Mucosa of descending colon (tissue), 3 donors: ENCODE measurements at regions not wholly inside any gene's neighbourhood (a gene's known extent, or its start where the extent isn't known, plus 50 kb on each side); places are given as distances from the start of the nearest gene placed in this dataset.

Source experiments
- ATAC-seq: fragments of 200-7000 bp; cut with Tn5 transposase; one replicate; pipeline ENCODE4 v1.9.1; 2020; ENCODE audit warnings: mild to moderate bottlenecking, moderate library complexity
- DNase-seq, 3 donors: peaks; one replicate each; pipeline ENCODE4 v3.0.0-alpha.2; 2020
- H3K36me3 ChIP-seq: fragments of 200-600 bp; one replicate; pipeline ENCODE4 v1.8.0; 2021; ENCODE audit warnings: low read depth, mild to moderate bottlenecking
- H3K4me1 ChIP-seq: fragments of 200-600 bp; one replicate; pipeline ENCODE4 v1.8.0; 2021; ENCODE audit warnings: low read depth, mild to moderate bottlenecking
- H3K4me3 ChIP-seq: fragments of 200-600 bp; one replicate; pipeline ENCODE4 v1.8.0; 2021; ENCODE audit warnings: mild to moderate bottlenecking
- H3K9me3 ChIP-seq: fragments of 200-600 bp; one replicate; pipeline ENCODE4 v1.8.0; 2021; ENCODE audit warnings: mild to moderate bottlenecking
- intact Hi-C, 2 donors: fragments of 100-400 bp; cut with DNase I in 1 of 2; cut with micrococcal nuclease in 1 of 2; formaldehyde crosslinking; loops; one replicate each; pipeline versions ENCODE4 v1.11.0 to v1.11.1; 2022; cut with DNase I, micrococcal nuclease
- TF ChIP-seq, protein P1 (sequence below): fragments of 200-600 bp; IDR thresholded peaks from one replicate; pipeline ENCODE4 v1.8.0; 2022; ENCODE audit warnings: antibody characterized with exemption, mild to moderate bottlenecking
- donor health status: DM: no; HTN: no; CAD: no; lungs with moderate emphysema.
- donor health status: DM: no; HTN: no; CAD: no.
- donor health status: DM: no; HTN: yes; CAD: no.

GRCh38 chr4:54495091-54495490, 162.7 kb upstream of the KIT start:
- TF ChIP-seq, protein P1, sequence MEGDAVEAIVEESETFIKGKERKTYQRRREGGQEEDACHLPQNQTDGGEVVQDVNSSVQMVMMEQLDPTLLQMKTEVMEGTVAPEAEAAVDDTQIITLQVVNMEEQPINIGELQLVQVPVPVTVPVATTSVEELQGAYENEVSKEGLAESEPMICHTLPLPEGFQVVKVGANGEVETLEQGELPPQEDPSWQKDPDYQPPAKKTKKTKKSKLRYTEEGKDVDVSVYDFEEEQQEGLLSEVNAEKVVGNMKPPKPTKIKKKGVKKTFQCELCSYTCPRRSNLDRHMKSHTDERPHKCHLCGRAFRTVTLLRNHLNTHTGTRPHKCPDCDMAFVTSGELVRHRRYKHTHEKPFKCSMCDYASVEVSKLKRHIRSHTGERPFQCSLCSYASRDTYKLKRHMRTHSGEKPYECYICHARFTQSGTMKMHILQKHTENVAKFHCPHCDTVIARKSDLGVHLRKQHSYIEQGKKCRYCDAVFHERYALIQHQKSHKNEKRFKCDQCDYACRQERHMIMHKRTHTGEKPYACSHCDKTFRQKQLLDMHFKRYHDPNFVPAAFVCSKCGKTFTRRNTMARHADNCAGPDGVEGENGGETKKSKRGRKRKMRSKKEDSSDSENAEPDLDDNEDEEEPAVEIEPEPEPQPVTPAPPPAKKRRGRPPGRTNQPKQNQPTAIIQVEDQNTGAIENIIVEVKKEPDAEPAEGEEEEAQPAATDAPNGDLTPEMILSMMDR = no peak
- no peak overlapping the region for H3K4me3 ChIP-seq
- ATAC-seq = no peak
- H3K36me3 ChIP-seq = no peaks in the 10 kb centered on the region
- DNase-seq = no peak
- H3K4me1 ChIP-seq = no peaks in the 10 kb centered on the region
- H3K9me3 ChIP-seq = no peaks in the 10 kb centered on the region
- intact Hi-C loops = no loop called here

GRCh38 chr4:54495641-54496040, 162.1 kb upstream of the KIT start:
- DNase-seq (no peak), ATAC-seq (no peak)
- H3K4me3 ChIP-seq = no peak overlapping the region
- H3K4me1 ChIP-seq = no peaks in the 10 kb centered on the region
- intact Hi-C loops = no loop called here
- no peaks in the 10 kb centered on the region for H3K9me3 ChIP-seq
- TF ChIP-seq, protein P1 = no peak
- no peaks in the 10 kb centered on the region for H3K36me3 ChIP-seq

DNA sequence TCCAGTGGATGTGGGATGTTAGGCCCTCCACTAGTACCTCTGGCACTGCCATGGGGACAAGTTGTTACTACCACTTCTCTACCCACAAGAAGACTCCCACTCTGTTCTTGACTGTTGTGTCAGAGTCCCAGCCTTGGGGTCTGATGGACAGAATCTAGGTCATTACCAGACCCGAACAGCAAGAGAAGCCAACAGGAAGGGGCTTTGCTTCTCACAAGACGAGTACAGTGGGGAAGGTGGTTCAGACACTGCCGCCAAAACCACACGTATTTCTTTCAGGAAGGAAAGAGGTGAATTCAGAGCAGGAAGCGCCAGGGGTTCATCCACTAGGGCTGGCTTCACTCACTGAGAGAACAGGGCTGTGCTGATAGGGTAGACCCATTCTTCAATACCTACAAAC, 161.3 kb upstream of the KIT start:
- intact Hi-C loops = no loop called here
- H3K4me3 ChIP-seq = no peak overlapping the region
- DNase-seq = no peak
- TF ChIP-seq, protein P1 = no peak
- no peaks in the 10 kb centered on the region for H3K4me1 ChIP-seq
- H3K36me3 ChIP-seq = no peaks in the 10 kb centered on the region
- no peaks in the 10 kb centered on the region for H3K9me3 ChIP-seq
- ATAC-seq = no peak

GRCh38 chr4:54497947-54498346, 159.8 kb upstream of the KIT start:
- no peaks in the 10 kb centered on the region for H3K9me3 ChIP-seq
- TF ChIP-seq, protein P1 = no peak
- H3K4me1 ChIP-seq = no peaks in the 10 kb centered on the region
- ATAC-seq = no peak
- intact Hi-C loops = no loop called here
- DNase-seq = no peak
- no peak overlapping the region for H3K4me3 ChIP-seq
- no peaks in the 10 kb centered on the region for H3K36me3 ChIP-seq

GRCh38 chr4:54498661-54499111, 159.1 kb upstream of the KIT start:
- intact Hi-C loops = no loop called here

More at GRCh38 chr4:54498661-54499111, 159.1 kb upstream of the KIT start:
- DNase-seq = no peak
- Histone ChIP-seq H3K36me3 (no peaks in the 10 kb centered on the region), H3K9me3 (no peaks in the 10 kb centered on the region), H3K4me1 (no peaks in the 10 kb centered on the region), H3K4me3 (no peak overlapping the region)
- TF ChIP-seq, protein P1 = no peak
- no peak for ATAC-seq
